Hematopoietic multipotent progenitor cell treated with erythropoietin and hydrocortisone succinate and interleukin-3 and kit ligand, for 4 days (in vitro differentiated cells): ENCODE measurements at regions not wholly inside any gene's neighbourhood (a gene's known extent, or its start where the extent isn't known, plus 50 kb on each side); places are given as distances from the start of the nearest gene placed in this dataset.

Experiments used
- DNase-seq: peaks from one replicate; pipeline ENCODE4 v3.0.0-alpha.2; 2015

DNA sequence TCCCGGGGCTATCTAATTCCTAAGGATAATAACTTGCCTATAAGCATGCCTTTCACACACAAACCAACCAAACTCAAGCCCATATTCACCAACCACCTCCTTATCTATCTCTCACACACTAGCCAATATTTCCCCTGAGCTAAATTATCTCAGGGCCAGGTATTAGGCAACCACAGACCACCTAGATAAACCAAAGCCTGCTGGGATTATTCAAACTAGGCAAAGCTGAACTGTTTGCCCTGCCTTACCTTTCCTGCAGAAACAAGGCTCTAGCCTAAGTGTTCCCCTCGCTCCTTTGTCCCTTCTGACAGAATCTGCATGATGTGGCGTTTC is 114.7 kb upstream of the EEA1 start:
- peak; percentile 69 for DNase-seq

DNA sequence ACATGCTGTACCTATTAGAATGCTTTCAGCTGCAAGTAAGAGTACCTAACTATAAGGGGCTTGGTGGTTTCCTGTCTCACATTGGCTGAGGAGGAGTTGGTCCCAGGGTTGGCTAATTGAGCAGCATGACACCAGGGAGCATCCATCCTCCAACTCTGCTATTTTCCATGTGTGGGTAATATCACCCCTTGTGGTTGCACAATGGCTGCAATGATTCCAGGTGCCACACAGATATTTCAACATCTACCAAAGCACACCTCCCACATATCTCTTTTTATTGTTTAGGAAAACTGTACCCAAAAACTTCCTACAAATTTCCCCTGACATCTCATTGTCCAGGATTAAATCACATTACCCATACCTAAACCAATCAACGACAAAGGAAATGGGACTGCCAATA is 118.0 kb upstream of the EEA1 start:
- DNase-seq, result no peak

DNA sequence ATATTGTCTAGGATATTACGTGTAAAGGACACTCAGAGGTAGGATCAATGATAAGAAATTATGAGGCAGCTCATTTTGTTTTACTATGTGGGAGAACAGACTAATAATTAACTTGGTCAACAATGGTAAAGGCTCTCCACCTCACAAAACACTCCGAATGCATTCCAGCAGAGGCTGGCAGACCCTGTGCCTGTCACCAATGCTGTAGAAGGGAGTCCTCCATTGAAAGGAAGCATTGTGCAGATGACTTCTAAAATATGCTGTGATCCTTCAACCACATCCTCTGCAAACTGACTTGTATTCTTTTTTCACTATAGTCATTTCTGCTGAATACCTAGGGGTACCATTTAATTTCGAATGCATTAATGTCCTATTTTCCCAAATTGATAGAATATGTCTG is 119.6 kb upstream of the EEA1 start:
- no peak for DNase-seq

DNA sequence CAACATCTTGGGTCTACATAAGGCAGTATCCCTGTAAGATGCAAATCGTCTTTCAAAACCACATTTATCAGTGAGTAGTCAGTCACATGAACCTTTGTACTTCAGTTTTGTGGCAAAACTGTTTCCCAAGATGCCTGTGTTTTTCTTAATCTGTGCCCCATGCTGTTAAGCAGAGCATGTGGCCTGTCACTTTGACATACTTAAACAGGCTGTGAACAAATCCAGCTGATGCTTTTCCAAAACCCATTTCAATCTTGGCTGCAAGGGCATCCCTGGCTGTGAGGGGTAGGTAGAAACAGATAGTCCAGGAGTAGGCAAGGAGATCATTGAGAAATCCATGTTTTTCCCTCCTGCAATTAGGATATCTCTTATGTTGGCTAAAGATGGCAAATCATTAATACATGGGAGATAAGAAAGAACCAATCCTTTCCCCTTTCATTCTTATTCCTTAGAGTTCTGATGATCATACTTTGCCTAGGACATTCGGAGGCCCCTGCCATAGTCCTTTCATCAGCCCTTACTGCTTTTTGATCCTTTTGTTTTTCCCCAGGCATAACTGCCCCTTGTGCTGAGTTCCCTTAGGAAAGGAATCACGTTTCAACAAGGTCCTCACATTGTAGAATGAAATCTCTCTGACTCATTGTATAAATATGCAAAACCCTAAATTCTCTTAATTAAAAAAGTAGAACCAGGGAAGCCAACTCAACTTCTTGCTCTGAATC is 121.1 kb upstream of the EEA1 start:
- DNase-seq, result no peak

DNA sequence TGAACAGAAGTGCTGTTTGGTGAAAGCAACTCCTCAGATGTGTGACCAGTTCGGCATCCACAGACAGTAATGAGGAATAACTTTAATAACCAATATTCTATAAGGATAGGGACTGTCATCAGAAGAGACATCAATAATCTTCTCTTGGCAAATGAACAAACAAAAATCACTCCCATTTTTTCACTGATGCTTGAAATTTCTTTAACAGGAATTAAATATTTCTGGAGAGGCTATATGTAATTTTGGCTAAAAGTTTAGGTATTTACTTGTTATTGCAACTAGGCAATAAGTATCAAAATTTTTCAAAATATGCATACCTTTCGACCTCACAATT is 121.6 kb upstream of the EEA1 start:
- no peak for DNase-seq

DNA sequence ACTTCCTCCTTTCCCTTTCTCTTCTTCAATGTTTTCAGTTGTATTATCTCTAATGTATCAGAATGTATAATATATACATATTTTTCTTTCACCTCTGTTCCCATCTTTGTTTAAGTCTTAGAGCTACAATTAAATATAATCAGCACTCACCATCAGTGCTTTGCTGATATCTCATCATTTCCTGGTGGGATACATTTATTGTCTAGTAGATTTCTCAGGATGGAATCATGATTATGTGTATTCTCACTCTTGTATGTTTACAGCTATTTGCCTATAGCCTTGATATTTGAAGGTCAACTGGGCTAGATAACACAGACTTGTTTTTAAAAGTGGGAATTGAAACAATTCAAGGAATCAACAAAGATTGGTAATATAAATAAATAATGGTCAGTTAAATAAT is 124.9 kb upstream of the EEA1 start:
- DNase-seq, result no peak

DNA sequence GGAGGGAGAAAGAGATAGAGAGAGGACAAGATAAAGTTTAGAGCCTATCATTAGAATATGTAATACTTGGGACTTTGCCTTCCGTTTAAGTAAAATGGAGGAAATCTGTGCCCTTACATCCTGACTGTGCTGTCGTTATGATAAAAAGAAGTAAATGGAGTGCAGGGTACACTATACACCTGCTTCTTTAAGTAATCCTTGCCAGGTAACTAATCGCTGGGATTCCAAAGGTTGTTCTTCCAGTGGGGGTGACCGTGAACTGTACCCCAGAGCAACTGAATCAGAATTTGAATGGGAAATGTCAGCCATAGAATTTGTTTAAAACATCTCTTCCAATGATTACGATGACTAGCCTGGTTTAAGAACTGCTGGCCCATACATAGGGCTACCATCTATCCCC is 126.1 kb upstream of the EEA1 start:
- no peak for DNase-seq

DNA sequence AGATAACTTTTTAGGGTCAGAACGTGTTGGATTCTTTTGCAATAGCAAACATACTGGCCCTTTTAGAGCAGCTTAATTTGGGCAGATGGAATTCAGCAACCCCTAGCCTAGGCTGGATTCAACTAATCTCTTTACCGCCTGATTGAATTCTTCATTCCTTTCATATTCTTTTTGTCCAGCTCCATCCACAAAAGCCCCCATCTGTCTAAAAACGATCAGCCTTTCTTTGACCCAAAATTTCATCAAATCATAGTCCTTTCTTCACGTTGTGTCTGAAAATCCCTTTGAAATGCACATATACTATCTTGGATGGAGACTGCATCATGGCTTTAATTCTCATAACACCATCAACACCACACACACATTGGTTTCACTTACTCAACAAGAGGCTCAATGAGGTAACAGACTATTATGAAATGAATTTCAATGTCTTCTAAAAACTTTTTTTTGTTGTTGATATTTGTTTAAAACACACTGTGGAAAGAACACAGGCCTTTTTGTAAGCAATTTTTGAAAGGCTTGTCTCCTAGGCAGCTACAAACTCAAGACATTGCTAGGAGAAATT is 128.0 kb upstream of the EEA1 start:
- DNase-seq, result no peak

DNA sequence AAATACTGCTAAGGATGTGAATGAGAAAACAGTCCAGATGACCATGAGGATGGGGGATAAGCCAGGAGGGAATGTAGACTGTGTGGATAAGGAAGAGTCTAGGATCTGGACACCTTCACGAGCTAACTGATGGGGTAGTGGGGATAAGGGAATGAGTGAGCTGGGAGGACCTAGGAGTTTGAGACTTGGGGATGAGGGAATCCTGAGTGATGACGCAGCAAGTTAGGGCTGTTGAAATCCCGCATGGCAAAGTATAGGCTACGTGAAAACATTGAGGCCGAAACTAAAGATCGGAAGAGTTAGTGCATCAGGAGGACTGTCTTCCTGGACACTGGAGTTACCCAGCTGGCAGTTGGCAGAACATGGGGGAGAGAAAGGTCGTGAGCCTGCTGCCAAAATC is 129.2 kb upstream of the EEA1 start:
- no peak for DNase-seq

DNA sequence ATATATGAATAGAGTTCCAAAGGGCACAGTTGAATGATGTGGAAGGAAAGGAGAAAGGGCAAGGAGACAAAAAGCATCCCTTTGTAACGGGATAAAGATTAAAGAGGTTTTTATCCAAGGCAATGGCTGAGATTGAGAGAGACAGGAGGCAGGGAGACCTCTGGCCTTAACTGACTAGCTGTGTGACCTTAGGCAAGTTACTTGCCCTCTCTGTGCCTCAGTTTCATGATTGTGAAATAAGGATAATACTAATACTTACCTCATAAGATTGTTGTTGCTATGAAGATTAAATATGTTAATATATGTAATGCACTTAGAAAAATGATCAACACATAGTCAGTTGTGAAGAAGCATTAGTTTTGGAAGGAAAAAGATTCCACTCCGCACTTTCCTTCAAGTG is 130.2 kb upstream of the EEA1 start:
- no peak for DNase-seq

DNA sequence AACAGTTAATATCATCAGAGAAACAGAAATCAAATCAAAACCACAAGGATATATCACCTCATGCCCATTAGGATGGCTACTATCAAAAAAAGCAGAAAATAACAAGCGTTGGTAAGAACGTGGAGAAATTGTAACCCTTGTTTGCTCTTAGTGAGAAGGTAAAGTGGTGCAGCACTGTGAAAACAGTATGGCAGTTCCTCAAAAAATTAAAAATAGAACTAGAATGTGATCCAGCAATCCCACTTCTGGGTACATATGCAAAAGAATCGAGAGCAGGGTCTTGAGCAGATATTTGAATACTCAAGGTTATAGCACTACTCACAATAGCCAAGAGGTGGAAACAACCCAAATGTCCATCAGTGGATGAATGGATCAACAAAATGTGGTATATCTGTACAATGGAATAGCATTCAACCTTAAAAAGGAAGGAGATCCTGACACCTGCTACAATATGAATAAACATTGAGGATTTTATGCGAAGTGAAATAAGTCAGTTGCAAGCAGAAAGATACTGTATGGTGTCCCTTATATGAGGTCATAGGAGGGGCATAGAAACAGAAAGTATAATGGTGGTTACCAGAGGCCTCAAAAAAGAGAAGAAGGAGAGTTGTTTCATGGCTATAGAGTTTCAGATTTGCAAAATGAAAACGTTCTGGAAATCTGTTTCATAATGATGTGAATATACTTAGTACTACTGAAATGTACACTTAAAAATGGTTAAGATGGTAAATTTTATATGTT is 131.0 kb upstream of the EEA1 start:
- DNase-seq, result no peak

DNA sequence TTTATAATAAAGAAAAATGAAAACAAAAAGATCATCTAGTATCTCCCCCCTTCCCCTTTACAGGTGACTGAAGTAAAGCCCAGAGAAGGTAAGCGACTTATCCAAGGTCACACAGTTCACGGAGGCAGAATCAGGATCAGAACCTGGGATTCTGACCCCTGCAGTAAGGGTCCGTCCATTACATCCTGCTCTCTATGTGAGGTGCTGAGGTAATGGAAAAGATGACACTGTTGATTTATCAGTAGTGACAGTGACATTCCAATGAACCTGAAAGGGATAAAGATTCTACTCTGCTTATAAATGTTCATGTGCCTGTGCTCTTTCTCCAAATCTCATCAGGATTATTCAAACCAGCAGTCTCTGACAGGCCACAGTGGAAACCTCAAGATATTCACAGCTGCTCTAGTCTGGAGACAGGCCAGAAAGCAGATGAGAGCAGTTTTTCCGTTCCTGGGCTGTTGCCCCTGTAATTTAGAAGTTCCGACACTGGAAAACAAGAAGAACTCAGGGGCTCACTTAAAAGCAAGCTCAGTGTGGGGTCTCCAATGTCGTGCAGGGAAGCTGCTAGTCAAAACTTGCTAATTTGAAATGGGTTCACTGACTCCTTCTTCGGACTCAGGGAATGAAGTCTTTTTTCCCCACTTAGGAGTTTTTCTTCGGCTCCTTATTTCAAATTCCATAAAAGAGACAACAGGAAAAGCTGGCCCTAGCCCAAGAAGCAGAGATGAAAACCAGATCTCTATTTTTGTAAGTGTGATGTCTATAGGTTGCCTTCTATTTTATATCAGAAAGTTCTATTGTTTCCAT is 131.8 kb upstream of the EEA1 start:
- DNase-seq, result no peak

DNA sequence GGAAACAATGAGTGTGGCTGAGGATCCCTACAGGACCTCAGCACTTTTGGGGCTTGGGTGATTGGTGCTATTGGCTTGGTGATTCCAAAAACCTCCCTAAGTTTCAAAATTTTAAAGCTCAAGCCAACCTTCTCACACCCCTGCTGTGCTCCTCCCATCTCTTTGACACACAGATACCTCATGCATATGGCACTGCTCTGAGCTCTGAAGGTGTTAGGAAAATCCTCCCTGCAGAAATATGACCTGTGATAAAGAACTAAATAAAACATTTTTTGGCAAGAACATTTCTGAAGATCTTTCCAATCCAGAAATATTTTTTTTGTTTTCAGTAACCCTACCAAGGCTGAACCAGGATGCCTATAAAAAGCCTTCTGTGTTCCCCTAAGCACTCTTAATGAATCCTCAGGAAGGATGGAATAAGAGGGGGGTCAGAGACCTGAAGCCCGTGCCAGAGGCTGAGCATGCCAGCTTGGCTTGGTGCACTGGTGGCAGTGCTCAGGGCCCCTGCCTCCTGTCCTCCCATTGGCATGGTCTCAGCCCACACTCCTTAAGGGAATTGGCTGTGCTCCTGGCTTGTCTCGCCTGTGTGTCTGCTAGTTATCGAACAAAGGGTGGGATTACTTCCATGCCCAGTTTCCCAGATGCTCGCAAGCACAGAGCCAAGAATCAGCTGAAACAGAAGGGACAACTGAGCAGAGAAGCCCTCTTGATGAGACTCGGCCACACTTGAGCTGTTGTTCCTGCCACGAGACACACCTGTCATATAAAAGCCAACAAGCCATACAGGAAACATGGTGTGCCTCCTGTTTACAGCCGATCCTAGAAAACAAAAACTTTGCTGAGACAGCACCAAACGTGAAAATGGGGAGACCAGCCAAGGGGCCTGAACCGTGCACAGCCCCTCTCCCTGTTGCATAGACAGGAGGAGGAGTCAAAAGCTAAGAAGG is 132.7 kb upstream of the EEA1 start:
- DNase-seq, result no peak

DNA sequence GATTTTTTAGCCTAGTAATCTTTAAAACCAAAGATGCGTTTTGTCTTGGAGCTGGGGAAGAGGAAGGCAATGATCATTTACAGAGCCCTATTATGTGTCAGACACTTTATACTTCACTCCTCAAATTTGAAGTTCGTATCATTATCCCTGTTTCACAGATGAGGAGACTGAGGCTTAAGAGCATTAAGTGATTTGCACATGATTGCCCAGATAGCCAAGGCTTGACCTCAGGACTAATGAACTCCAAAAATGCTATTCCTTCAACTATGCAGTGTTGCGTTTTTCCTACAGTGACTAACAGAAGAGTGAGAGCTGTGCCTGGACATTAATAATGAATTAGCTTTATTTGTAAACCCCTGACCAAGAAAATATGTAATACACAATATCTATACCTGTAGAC is 136.8 kb upstream of the EEA1 start:
- no peak for DNase-seq

DNA sequence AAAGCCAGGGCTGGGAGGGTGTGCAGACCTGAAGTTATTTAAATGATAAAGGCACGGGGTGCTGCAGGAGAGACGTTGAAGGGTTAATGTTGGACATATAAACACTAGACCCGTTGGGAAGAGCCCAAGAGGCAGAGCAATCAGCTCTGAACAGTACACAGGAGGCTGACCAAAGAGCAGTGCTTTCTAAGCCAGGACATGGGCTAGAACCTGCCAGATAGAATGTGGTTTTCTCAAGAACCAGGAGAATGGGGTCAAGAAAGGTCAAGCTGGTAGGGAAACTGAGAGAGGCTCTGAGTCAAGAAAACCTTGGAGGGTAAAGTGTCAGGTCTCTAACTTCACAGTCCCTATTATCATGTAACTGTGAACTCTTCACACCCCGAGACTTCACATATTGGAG is 143.2 kb upstream of the EEA1 start:
- no peak for DNase-seq

DNA sequence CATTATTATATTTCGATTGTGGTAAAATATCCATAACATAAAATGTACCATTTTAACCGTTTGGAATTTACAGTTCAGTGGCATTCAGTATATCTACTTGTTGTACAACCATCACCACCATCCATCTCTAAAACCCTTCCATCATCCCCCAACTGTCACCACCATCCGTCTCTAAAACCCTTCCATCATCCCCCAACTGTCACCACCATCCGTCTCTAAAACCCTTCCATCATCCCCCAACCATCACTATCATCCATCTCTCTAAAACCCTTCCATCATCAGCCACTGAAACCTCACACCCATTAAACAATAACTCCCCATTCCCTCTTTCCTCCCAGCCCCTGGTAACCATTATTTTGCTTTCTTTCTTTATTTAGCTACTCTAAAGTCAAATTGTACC is 144.2 kb upstream of the EEA1 start:
- no peak for DNase-seq

DNA sequence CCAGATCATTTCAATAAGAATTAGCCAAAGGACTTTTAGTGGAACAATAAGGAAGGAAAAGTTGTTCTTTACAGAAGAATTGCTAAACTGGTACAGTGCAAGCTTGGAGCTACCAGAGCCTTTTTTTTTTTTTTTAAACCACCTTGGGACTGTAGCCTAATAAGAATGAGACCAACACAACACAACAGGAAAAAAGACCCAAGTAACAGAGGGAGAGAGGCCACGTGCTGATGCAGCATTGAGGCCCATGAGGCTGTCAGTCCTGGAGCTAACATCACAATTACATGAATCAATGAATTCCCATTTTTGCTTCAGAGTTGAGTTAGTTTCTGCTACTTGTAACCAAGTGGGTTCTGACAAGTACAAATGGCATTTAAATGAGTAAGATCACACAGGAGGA is 149.0 kb upstream of the EEA1 start:
- DNase-seq, result no peak

DNA sequence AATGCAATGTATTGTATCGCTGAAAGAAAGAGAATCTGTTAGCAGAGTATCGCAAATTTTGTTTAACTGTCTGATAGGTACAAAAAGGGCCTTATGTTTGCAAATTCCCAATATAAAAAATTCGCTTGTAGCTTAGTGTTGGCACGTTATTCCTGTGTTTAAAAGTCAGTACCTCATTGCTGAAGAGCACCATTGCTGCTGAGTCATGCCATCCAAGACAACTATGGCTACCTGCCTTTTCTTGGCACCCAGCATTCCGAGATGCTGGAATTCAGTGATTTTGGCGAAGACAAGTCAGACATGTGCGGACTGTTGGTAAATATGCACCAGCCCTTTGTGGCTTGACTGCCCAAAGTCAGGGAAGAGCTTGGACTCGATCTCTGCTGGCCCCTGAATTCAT is 149.5 kb upstream of the EEA1 start:
- DNase-seq, result no peak

DNA sequence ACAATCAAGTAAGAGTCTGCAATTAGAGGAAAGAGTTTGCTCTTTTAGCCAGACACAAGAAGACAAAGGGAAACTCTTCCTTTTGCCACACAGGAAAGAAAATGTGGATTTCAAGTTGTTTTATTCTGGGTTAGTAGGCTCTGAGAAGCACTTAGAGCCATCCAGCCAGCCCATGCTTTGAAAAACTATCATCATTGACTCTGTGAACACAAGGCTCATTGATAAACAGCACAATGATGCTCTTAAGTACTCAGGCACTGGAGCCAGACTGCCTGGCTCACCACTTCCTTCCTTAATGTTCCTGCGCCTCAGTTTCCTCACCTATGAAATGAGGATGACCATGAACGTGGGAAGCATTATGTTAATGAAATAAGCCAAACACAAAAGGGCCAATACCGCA is 150.2 kb upstream of the EEA1 start:
- DNase-seq, result no peak

DNA sequence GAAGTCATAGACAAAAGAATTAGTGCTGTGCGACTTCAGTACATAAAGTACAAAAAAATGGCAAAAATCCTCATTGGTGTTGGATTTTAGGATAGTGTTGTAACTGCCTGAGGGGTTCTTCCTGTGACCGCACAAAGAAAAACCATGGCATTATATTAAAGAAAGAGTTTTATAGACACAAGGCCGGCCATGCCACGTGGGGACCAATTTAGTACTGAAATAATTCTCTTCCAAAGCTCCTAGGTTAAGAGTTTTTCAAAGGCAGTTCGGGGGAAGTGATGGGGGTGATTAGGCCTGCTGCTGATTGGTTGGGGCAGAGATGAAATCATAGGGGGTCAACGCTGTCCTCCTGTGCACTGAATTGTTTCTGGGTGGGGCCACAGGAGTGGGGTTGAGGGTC is 150.9 kb upstream of the EEA1 start:
- no peak for DNase-seq

DNA sequence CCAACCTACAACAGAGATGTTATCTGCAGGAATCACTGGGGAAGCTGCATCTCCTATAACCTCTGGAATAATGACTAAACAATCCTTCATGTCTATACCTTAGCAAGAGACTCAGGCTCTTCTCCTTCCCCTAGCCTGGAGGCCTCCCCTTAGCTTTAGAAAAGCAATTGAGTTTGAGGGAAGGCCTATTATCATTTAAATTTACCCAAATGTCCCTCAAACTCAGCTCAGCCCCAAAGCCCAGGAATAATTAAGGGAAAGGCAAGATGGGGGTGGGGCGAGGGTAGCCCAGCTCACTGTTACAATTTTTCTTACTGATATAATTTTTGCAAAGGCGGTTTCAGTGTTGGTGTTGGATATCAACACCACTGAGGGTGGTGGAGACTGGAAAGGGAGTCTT is 151.4 kb upstream of the EEA1 start:
- no peak for DNase-seq

DNA sequence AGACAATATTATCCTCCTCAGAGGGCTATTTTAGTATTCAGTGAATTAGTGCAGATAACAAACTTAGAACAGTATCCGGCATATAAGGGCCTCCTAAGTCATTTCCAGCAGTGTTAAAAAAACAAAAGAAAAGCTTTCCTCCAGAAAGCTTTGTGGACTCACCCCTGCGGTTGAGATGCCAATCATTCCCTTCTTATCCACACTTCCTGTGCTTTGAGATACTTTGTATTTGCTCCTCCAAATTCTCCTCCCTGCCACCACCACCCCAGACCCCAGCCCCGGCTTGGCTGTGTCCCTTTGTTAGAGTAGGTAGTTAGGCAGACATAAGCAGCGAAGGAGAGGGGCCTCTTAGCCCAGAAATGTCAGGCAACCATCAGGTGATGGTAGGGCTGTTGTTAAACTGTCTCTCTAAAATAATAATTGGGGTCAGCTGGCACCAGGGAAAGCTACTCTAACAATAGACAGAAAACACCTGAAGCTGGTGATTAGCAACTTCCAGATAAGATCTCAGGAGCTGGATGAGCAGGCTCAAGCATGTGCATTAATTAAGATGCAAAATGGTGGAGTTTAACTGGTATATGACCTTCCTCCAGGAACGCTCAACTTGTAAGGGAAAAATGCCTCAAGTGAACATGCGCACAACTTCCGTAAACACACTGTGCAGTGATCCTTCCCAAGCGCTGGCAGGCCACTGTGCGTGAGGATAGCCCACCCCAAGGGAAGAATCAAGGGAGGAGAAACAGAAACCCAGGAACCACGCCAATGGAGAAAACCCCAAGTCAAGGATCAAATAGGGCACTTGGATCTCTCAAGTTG is 152.1 kb upstream of the EEA1 start:
- DNase-seq, result no peak
